Heart left ventricle (tissue), 13 donors: ENCODE measurements at regions not wholly inside any gene's neighbourhood (a gene's known extent, or its start where the extent isn't known, plus 50 kb on each side); places are given as distances from the start of the nearest gene placed in this dataset.

Source experiments
- POLR2A ChIP-seq, 2 donors: fragments of 450-650 bp; IDR thresholded peaks; one replicate each; pipeline ENCODE4 v1.6.1; 2017; ENCODE audit warnings: antibody characterized with exemption in 2 of 2, mild to moderate bottlenecking in 2 of 2, moderate library complexity in 2 of 2
- TF ChIP-seq, protein P1 (sequence below), 12 donors: fragments of 200-600 bp; sonication (generic) in 4 of 12; IDR thresholded peaks; one replicate each; pipeline versions ENCODE4 v1.5.0 to v1.8.0; 2018 to 2022; ENCODE audit warnings: antibody characterized with exemption in 12 of 12, mild to moderate bottlenecking in 5 of 12
- donor health status: ischemic (EF 13 %, LVEDD 7.1; RV severe dilation, severe dysfunction).
- donor health status: DM: no; HTN: yes; CAD: no.
- donor health status: DM: no; HTN: no; CAD: no.
- donor health status: ischemic (EF 25% LVEDD 6.9; RV normal size, moderate dysfunction).
- donor health status: ischemic (EF 25% LVEDD 5.7; RV mildly dilated, moderate dysfunction).
- donor health status: ischemic (EF 35%, LVEDD 5.7; RV mildly dilated, moderate dysfunction).
- donor health status: nonischemic (EF 11% LVEDD 7.7; RV severe dilation, severe dysfunction).
- donor health status: DM: yes; HTN: yes; CAD: no.
- donor health status: PGD.
- donor health status: ischemic (EF 29% LVEDD 5.4; RV normal size, mild dysfunction).
- donor health status: nonischemic (EF 23%, LVEDD 6.1; RV moderate dilation, normal function).

DNA sequence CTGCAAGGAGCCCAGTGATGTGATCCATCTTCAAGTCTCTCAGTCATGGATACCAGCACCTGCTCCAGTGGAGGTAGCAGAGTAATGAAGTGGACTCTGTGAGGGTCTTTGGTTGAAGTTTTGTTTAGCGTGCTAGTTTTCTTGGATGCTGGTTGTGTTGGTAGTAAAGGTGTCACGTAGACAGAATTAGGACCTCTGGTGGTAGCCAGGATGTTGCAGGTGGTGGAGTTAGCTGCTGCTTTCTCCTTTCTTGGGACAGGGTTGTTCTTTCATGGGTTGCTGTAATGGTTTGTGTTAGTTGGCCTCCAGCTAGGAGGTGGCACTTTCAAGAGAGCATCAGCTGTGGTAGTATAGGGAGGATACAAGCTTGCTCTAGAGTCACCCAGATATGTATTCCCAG is 125.2 kb downstream of the ANXA2 start:
- TF ChIP-seq, protein P1, sequence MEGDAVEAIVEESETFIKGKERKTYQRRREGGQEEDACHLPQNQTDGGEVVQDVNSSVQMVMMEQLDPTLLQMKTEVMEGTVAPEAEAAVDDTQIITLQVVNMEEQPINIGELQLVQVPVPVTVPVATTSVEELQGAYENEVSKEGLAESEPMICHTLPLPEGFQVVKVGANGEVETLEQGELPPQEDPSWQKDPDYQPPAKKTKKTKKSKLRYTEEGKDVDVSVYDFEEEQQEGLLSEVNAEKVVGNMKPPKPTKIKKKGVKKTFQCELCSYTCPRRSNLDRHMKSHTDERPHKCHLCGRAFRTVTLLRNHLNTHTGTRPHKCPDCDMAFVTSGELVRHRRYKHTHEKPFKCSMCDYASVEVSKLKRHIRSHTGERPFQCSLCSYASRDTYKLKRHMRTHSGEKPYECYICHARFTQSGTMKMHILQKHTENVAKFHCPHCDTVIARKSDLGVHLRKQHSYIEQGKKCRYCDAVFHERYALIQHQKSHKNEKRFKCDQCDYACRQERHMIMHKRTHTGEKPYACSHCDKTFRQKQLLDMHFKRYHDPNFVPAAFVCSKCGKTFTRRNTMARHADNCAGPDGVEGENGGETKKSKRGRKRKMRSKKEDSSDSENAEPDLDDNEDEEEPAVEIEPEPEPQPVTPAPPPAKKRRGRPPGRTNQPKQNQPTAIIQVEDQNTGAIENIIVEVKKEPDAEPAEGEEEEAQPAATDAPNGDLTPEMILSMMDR (IDR thresholded peaks at IDR 0.05): no peak
- no peak for TF ChIP-seq POLR2A (IDR thresholded peaks at IDR 0.05)
